WTC11 (cell line): ENCODE measurements at regions not wholly inside any gene's neighbourhood (a gene's known extent, or its start where the extent isn't known, plus 50 kb on each side); places are given as distances from the start of the nearest gene placed in this dataset.

Experiments used
- AFF4 ChIP-seq: sonication (generic); formaldehyde crosslinking; IDR thresholded peaks from 2 replicates; pipeline ENCODE4 v1.8.1; 2023; ENCODE audit warnings: mild to moderate bottlenecking, missing genetic modification reagents, borderline replicate concordance
- ESRRA ChIP-seq: sonication (generic); formaldehyde crosslinking; IDR thresholded peaks from 2 replicates; pipeline ENCODE4 v1.8.1; 2022; ENCODE audit warnings: mild to moderate bottlenecking, missing genetic modification reagents, borderline replicate concordance
- MAX ChIP-seq: sonication (generic); formaldehyde crosslinking; IDR thresholded peaks from 2 replicates; pipeline ENCODE4 v1.8.0; 2022; ENCODE audit warnings: mild to moderate bottlenecking, missing genetic modification reagents
- SMAD4 ChIP-seq: sonication (generic); formaldehyde crosslinking; IDR thresholded peaks from 2 replicates; pipeline ENCODE4 v1.8.0; 2022; ENCODE audit warnings: mild to moderate bottlenecking, missing genetic modification reagents

GRCh38 chr22:27493796-27494195, 307.8 kb downstream of the MN1 start:
- TF ChIP-seq SMAD4 (no peak), MAX (CRISPR knock-in tag) (no peak), ESRRA (no peak), AFF4 (no peak)
